CD4-positive, alpha-beta T cell (primary cell): ENCODE measurements at regions not wholly inside any gene's neighbourhood (a gene's known extent, or its start where the extent isn't known, plus 50 kb on each side); places are given as distances from the start of the nearest gene placed in this dataset.

Experiments
- ATAC-seq: fragments of 200-7000 bp; cut with Tn5 transposase; one replicate; pipeline ENCODE4 v1.10.0; 2022; ENCODE audit warnings: mild to moderate bottlenecking; ENCODE audit not compliant: poor library complexity
- CTCF ChIA-PET: fragments of 350-600 bp; sonication (Branson Sonifier 250); formaldehyde crosslinking; loops from one replicate; lab custom pipeline; 2021; ENCODE audit warnings: antibody characterized with exemption, inconsistent platforms; lab: Charles Lee
- POLR2A ChIA-PET: fragments of 350-600 bp; sonication (Branson Sonifier 250); formaldehyde crosslinking; loops from one replicate; lab custom pipeline; 2021; ENCODE audit warnings: antibody characterized with exemption, inconsistent platforms; lab: Charles Lee
- DNase-seq, 14 experiments: peaks; one replicate each; pipeline ENCODE4 v3.0.0-alpha.2; 2013 to 2020; ENCODE audit warnings: mixed read lengths in 2 of 14
- H3K27ac ChIP-seq, 2 donors: one replicate each; pipeline versions ENCODE4 v1.5.1 to v1.7.0; 2013; ENCODE audit warnings: low read length in 2 of 2, low read depth in 1 of 2, mild to moderate bottlenecking in 1 of 2
- H3K27me3 ChIP-seq, 2 experiments: 1 replicate in 1 of 2; 2 replicates in 1 of 2; pipeline versions ENCODE4 v1.6.1 to v1.7.0; 2013; ENCODE audit warnings: low read length in 2 of 2, control low read depth in 1 of 2, mild to moderate bottlenecking in 1 of 2, moderate library complexity in 1 of 2; ENCODE audit not compliant: insufficient read depth in 2 of 2, control insufficient read depth in 1 of 2
- H3K36me3 ChIP-seq: one replicate; pipeline ENCODE4 v1.6.1; 2013; ENCODE audit warnings: low read length, control low read depth; ENCODE audit not compliant: insufficient read depth
- H3K4me1 ChIP-seq: one replicate; pipeline ENCODE4 v1.6.1; 2013; ENCODE audit warnings: low read length, control low read depth; ENCODE audit not compliant: insufficient read depth
- H3K4me3 ChIP-seq: one replicate; pipeline ENCODE4 v1.5.1; 2013; ENCODE audit warnings: mild to moderate bottlenecking, low read length, moderate library complexity
- H3K9me3 ChIP-seq, 2 experiments: 1 replicate in 1 of 2; 2 replicates in 1 of 2; pipeline versions ENCODE4 v1.6.1 to v1.7.0; 2013; ENCODE audit warnings: low read length in 2 of 2, mild to moderate bottlenecking in 2 of 2, control low read depth in 1 of 2, moderate library complexity in 1 of 2; ENCODE audit not compliant: control insufficient read depth in 1 of 2, insufficient read depth in 1 of 2
- H3K27ac Mint-ChIP-seq: one replicate; pipeline ENCODE4 v1.8.0; 2020; ENCODE audit warnings: mixed read lengths
- H3K27me3 Mint-ChIP-seq: one replicate; pipeline ENCODE4 v1.8.0; 2021; ENCODE audit warnings: mixed read lengths
- H3K36me3 Mint-ChIP-seq: one replicate; pipeline ENCODE4 v1.8.0; 2021; ENCODE audit warnings: low read depth, mixed read lengths
- H3K4me1 Mint-ChIP-seq: one replicate; pipeline ENCODE4 v1.8.0; 2021; ENCODE audit warnings: low read depth, mixed read lengths
- H3K4me3 Mint-ChIP-seq: one replicate; pipeline ENCODE4 v1.8.0; 2020; ENCODE audit warnings: mild to moderate bottlenecking, mixed read lengths
- H3K9me3 Mint-ChIP-seq: one replicate; pipeline ENCODE4 v1.8.0; 2020; ENCODE audit warnings: mixed read lengths
- intact Hi-C, 2 experiments: fragments of 100-400 bp; cut with DNase I in 1 of 2; cut with micrococcal nuclease in 1 of 2; formaldehyde crosslinking; loops; one replicate each; pipeline versions ENCODE4 v1.15.1 to v1.9.0; 2023 to 2025; cut with DNase I, micrococcal nuclease
- TF ChIP-seq, protein P1 (sequence below): fragments of 200-600 bp; IDR thresholded peaks from one replicate; pipeline ENCODE4 v1.8.0; 2022; ENCODE audit warnings: antibody characterized with exemption, mild to moderate bottlenecking

DNA sequence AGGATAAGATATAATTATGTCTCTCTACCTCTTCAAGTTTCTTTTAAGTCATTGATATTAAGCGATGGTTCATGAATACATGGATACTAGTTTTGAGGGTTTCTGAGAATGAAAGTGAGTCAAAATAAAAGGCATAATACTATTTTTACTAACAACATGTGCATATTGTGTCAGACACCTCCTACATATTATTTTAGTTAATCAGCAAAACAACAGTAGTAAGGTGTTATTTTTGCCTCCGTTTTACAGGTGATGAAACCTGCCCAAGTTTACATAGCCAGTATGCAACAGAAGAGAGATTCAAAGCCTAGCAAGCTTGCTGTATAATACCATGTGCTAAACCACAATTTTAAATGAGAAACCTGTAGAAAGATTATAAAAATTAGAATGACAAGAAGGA lies 544.1 kb downstream of the EPHA5 start:
- Histone ChIP-seq H3K27me3 (no peaks in the 10 kb centered on the region), H3K4me1 (no peaks in the 10 kb centered on the region), H3K4me3 (no peak overlapping the region), H3K9me3 (no peaks in the 10 kb centered on the region), H3K27ac (no peak overlapping the region), H3K36me3 (no peaks in the 10 kb centered on the region)
- POLR2A ChIA-PET = no interaction called here
- intact Hi-C loops = no loop called here
- H3K36me3 Mint-ChIP-seq = no peaks in the 10 kb centered on the region
- TF ChIP-seq, protein P1, sequence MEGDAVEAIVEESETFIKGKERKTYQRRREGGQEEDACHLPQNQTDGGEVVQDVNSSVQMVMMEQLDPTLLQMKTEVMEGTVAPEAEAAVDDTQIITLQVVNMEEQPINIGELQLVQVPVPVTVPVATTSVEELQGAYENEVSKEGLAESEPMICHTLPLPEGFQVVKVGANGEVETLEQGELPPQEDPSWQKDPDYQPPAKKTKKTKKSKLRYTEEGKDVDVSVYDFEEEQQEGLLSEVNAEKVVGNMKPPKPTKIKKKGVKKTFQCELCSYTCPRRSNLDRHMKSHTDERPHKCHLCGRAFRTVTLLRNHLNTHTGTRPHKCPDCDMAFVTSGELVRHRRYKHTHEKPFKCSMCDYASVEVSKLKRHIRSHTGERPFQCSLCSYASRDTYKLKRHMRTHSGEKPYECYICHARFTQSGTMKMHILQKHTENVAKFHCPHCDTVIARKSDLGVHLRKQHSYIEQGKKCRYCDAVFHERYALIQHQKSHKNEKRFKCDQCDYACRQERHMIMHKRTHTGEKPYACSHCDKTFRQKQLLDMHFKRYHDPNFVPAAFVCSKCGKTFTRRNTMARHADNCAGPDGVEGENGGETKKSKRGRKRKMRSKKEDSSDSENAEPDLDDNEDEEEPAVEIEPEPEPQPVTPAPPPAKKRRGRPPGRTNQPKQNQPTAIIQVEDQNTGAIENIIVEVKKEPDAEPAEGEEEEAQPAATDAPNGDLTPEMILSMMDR = no peak
- DNase-seq (no peak), ATAC-seq (no peak)
- peaks cover 4% of the 10 kb centered on the region for H3K9me3 Mint-ChIP-seq
- no peaks in the 10 kb centered on the region for H3K4me1 Mint-ChIP-seq
- H3K4me3 Mint-ChIP-seq = no peak overlapping the region
- H3K27me3 Mint-ChIP-seq = no peaks in the 10 kb centered on the region
- CTCF ChIA-PET = no interaction called here
- no peak overlapping the region for H3K27ac Mint-ChIP-seq

GRCh38 chr4:65120287-65120686 lies 550.0 kb downstream of the EPHA5 start:
- H3K4me3 ChIP-seq = no peak overlapping the region
- no peak overlapping the region for H3K27ac ChIP-seq
- no peaks in the 10 kb centered on the region for H3K36me3 Mint-ChIP-seq
- intact Hi-C loops = no loop called here
- H3K27me3 ChIP-seq = no peaks in the 10 kb centered on the region
- peaks cover 4% of the 10 kb centered on the region for H3K9me3 Mint-ChIP-seq
- no peaks in the 10 kb centered on the region for H3K4me1 ChIP-seq
- no peak for DNase-seq
- no peaks in the 10 kb centered on the region for H3K27me3 Mint-ChIP-seq
- ChIA-PET POLR2A (no interaction called here), CTCF (no interaction called here)
- H3K4me1 Mint-ChIP-seq = no peaks in the 10 kb centered on the region
- ATAC-seq = no peak
- peaks cover 0 to 3% of the 10 kb centered on the region in 2 experiments for H3K9me3 ChIP-seq
- no peak overlapping the region for H3K4me3 Mint-ChIP-seq
- TF ChIP-seq, protein P1 = no peak
- H3K36me3 ChIP-seq = no peaks in the 10 kb centered on the region
- H3K27ac Mint-ChIP-seq = no peak overlapping the region

DNA sequence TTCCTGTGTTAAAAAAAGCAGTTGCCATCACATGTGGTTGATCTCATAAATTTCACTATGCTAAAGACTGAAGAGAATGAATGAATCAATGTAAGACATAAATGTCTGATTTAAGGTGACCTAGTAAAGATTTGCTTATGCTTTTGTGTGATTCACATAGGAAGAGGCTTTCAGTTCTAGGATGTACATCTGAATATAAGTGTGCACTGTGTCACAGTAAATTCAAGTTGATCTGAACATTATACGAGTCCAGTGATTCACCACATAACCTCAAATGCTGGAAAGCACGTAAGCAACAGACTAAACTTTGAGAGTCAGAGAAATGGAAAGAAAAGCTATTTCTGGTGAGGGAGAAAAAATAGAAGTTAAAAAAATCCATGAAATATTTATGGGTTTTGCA lies 567.9 kb downstream of the EPHA5 start:
- H3K27me3 Mint-ChIP-seq = no peaks in the 10 kb centered on the region
- POLR2A ChIA-PET = no interaction called here

More for the DNA sequence above, 567.9 kb downstream of the EPHA5 start:
- no peaks in the 10 kb centered on the region for H3K4me1 ChIP-seq
- peaks cover 0 to 4% of the 10 kb centered on the region in 2 experiments for H3K9me3 ChIP-seq
- no peaks in the 10 kb centered on the region for H3K36me3 ChIP-seq
- no peaks in the 10 kb centered on the region for H3K4me1 Mint-ChIP-seq
- no peak overlapping the region for H3K27ac ChIP-seq
- ATAC-seq = no peak
- TF ChIP-seq, protein P1 = no peak
- H3K27me3 ChIP-seq = no peaks in the 10 kb centered on the region
- no peak overlapping the region for H3K27ac Mint-ChIP-seq
- H3K4me3 Mint-ChIP-seq = no peak overlapping the region
- H3K9me3 Mint-ChIP-seq = peaks cover 8% of the 10 kb centered on the region
- no peaks in the 10 kb centered on the region for H3K36me3 Mint-ChIP-seq
- no peak for DNase-seq
- CTCF ChIA-PET = no interaction called here
- no peak overlapping the region for H3K4me3 ChIP-seq
- intact Hi-C loops = no loop called here
